ENCODE measurements at regions not wholly inside any gene's neighbourhood (a gene's known extent, or its start where the extent isn't known, plus 50 kb on each side); places are given as distances from the start of the nearest gene placed in this dataset.
"Not testable (repeated sequence)": the region's sequence is repeated elsewhere in the genome, so short reads cannot be mapped to it uniquely, and the experiment has no call there.

DNA sequence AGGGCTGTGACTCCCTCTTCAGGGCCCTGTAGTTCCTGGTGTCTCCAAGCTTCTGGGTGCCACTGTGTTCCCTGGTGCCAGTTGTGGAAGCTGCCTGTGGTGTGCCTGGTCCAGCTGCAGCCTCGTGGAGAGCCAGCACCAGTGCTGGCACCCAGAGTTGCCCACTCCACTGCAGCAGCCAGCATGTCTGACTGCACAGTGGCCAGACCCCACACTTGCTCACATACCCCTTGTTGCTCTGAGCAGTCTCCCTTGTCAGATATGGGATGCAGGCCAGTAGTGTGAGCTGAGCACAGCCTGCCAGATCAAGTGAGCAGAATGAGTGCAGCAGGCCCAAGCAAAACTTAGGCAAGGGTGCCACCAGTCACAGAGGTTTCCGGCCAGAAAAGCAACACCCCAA, 108.6 kb downstream of the ZMAT1 start:
- TF ChIP-seq ARNTL (CRISPR knock-in tag; IDR thresholded peaks at IDR 0.05; ENCODE audit: borderline replicate concordance, low read depth) (no peak), ZFP3 (CRISPR knock-in tag; IDR thresholded peaks at IDR 0.05) (no peak), CSDC2 (CRISPR knock-in tag; IDR thresholded peaks at IDR 0.05) (no peak), CREB5 (CRISPR knock-in tag; IDR thresholded peaks at IDR 0.05; ENCODE audit: low read depth) (no peak), ZNF565 (CRISPR knock-in tag; conservative IDR thresholded peaks at IDR 0.05; ENCODE audit: low read depth) (no peak), PPARA (CRISPR knock-in tag; IDR thresholded peaks at IDR 0.05; ENCODE audit: borderline replicate concordance) (no peak), ZNF70 (CRISPR knock-in tag; IDR thresholded peaks at IDR 0.05) (no peak), BACH2 (CRISPR knock-in tag; IDR thresholded peaks at IDR 0.05; ENCODE audit: borderline replicate concordance) (no peak)
- TF ChIP-seq, protein P1, sequence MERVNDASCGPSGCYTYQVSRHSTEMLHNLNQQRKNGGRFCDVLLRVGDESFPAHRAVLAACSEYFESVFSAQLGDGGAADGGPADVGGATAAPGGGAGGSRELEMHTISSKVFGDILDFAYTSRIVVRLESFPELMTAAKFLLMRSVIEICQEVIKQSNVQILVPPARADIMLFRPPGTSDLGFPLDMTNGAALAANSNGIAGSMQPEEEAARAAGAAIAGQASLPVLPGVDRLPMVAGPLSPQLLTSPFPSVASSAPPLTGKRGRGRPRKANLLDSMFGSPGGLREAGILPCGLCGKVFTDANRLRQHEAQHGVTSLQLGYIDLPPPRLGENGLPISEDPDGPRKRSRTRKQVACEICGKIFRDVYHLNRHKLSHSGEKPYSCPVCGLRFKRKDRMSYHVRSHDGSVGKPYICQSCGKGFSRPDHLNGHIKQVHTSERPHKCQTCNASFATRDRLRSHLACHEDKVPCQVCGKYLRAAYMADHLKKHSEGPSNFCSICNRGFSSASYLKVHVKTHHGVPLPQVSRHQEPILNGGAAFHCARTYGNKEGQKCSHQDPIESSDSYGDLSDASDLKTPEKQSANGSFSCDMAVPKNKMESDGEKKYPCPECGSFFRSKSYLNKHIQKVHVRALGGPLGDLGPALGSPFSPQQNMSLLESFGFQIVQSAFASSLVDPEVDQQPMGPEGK (CRISPR knock-in tag; IDR thresholded peaks at IDR 0.05; ENCODE audit: borderline replicate concordance): no peak
- ATAC-seq: no peak

GRCh38 chrX:101817739-101818138, 114.1 kb downstream of the ZMAT1 start:
- not testable (repeated sequence) for ATAC-seq

DNA sequence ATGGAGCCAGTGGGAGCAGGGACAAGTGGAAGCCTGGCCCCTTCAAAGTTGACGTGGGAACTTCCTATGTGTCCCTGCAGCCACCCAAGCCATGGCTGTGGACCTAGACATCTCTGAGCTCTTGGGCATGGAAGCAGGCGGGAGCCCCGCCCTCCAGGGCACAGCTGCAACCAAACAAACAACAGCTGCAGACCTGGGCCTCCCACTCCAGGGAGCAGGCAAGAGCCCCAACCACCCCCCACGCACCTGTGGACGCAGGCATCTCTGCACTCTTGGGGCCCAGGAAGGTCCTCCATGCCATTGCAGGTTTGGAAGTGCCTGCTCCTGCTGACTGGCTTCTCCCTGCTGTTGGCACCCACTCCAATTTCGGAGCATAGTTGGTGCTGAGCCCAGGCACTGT, 118.6 kb downstream of the ZMAT1 start:
- ATAC-seq: no peak
- TF ChIP-seq, protein P1 (CRISPR knock-in tag; IDR thresholded peaks at IDR 0.05; ENCODE audit: borderline replicate concordance): no peak
- no peak for TF ChIP-seq SNAI2 (CRISPR knock-in tag; IDR thresholded peaks at IDR 0.05)
- TF ChIP-seq ZNF565 (CRISPR knock-in tag; conservative IDR thresholded peaks at IDR 0.05; ENCODE audit: low read depth): no peak
- no peak for TF ChIP-seq ZNF70 (CRISPR knock-in tag; IDR thresholded peaks at IDR 0.05)
- TF ChIP-seq POU6F1 (CRISPR knock-in tag; IDR thresholded peaks at IDR 0.05; ENCODE audit: borderline replicate concordance, low read depth): no peak
- no peak for TF ChIP-seq TCF4 (CRISPR knock-in tag; IDR thresholded peaks at IDR 0.05; ENCODE audit: borderline replicate concordance)
- no peak for TF ChIP-seq TSHZ2 (CRISPR knock-in tag; IDR thresholded peaks at IDR 0.05)
- TF ChIP-seq ZFP30 (CRISPR knock-in tag; IDR thresholded peaks at IDR 0.05): no peak
- no peak for TF ChIP-seq CSRNP3 (CRISPR knock-in tag; IDR thresholded peaks at IDR 0.05)
- no peak for TF ChIP-seq BACH2 (CRISPR knock-in tag; IDR thresholded peaks at IDR 0.05; ENCODE audit: borderline replicate concordance)
- TF ChIP-seq TOX (CRISPR knock-in tag; IDR thresholded peaks at IDR 0.05; ENCODE audit: borderline replicate concordance): no peak
- no peak for TF ChIP-seq CREB5 (CRISPR knock-in tag; IDR thresholded peaks at IDR 0.05; ENCODE audit: low read depth)
- no peak for TF ChIP-seq ZC3H10 (CRISPR knock-in tag; IDR thresholded peaks at IDR 0.05)
- no peak for TF ChIP-seq ISL1 (CRISPR knock-in tag; IDR thresholded peaks at IDR 0.05)
- TF ChIP-seq RARB (CRISPR knock-in tag; IDR thresholded peaks at IDR 0.05): no peak
